MCF 10A (cell line): ENCODE measurements at regions not wholly inside any gene's neighbourhood (a gene's known extent, or its start where the extent isn't known, plus 50 kb on each side); places are given as distances from the start of the nearest gene placed in this dataset.
A peak's percentile ranks its signal among the peaks of the same experiment; 100 is the strongest.

ENCODE experiments used
- BruUV-seq: library from RNA; stranded (reverse); fragments of 400-500 nt; replicated peaks from 2 replicates; lab custom pipeline; 2021; lab: Mats Ljungman, UMichigan
- CTCF ChIA-PET: fragments of 300-600 bp; sonication (Branson Sonifier 250); formaldehyde crosslinking; extraction: SDS; loops from one replicate; lab custom pipeline; 2021; ENCODE audit warnings: antibody characterized with exemption, inconsistent platforms; lab: Yijun Ruan, JAX
- POLR2A ChIA-PET: fragments of 300-600, 350-650 bp; sonication (Branson Sonifier 250); formaldehyde crosslinking; extraction: SDS; loops from one replicate; lab custom pipeline; 2020; ENCODE audit warnings: antibody characterized with exemption, inconsistent platforms; lab: Yijun Ruan, JAX
- DNase-seq: peaks from one replicate; pipeline ENCODE4 v3.0.0-alpha.2; 2018; ENCODE audit not compliant: unreplicated experiment
- H3K27ac Mint-ChIP-seq: one replicate; pipeline ENCODE4 v1.8.0; 2022; ENCODE audit warnings: mild to moderate bottlenecking, low read depth, mixed read lengths; ENCODE audit not compliant: unreplicated experiment
- H3K27me3 Mint-ChIP-seq: one replicate; pipeline ENCODE4 v1.8.0; 2022; ENCODE audit warnings: mixed read lengths; ENCODE audit not compliant: insufficient read depth, unreplicated experiment
- H3K36me3 Mint-ChIP-seq: one replicate; pipeline ENCODE4 v1.8.0; 2022; ENCODE audit warnings: mild to moderate bottlenecking, moderate library complexity, mixed read lengths; ENCODE audit not compliant: insufficient read depth, unreplicated experiment
- H3K4me1 Mint-ChIP-seq: one replicate; pipeline ENCODE4 v1.8.0; 2022; ENCODE audit warnings: mixed read lengths; ENCODE audit not compliant: insufficient read depth, unreplicated experiment
- H3K4me3 Mint-ChIP-seq: one replicate; pipeline ENCODE4 v1.8.0; 2022; ENCODE audit warnings: mild to moderate bottlenecking, moderate library complexity, mixed read lengths; ENCODE audit not compliant: unreplicated experiment
- H3K9me3 Mint-ChIP-seq: one replicate; pipeline ENCODE4 v1.8.0; 2022; ENCODE audit warnings: mixed read lengths; ENCODE audit not compliant: unreplicated experiment
- intact Hi-C: fragments of 100-400 bp; cut with micrococcal nuclease; formaldehyde crosslinking; loops from 2 replicates; pipeline ENCODE4 v1.14.1; 2022
- TF ChIP-seq, protein P1 (sequence below): fragments of 200-600 bp; IDR thresholded peaks from one replicate; pipeline ENCODE4 v1.8.0; 2022; ENCODE audit warnings: antibody characterized with exemption, mild to moderate bottlenecking; ENCODE audit not compliant: unreplicated experiment

- Mint-ChIP-seq H3K27me3 (peaks cover 32% of the 10 kb centered on the region), H3K4me1 (no peaks in the 10 kb centered on the region), H3K9me3 (peaks cover 9% of the 10 kb centered on the region), H3K36me3 (no peaks in the 10 kb centered on the region), H3K4me3 (no peak overlapping the region), H3K27ac (no peak overlapping the region)
- no TSS peak for BruUV-seq
- no peak for DNase-seq
- TF ChIP-seq, protein P1, sequence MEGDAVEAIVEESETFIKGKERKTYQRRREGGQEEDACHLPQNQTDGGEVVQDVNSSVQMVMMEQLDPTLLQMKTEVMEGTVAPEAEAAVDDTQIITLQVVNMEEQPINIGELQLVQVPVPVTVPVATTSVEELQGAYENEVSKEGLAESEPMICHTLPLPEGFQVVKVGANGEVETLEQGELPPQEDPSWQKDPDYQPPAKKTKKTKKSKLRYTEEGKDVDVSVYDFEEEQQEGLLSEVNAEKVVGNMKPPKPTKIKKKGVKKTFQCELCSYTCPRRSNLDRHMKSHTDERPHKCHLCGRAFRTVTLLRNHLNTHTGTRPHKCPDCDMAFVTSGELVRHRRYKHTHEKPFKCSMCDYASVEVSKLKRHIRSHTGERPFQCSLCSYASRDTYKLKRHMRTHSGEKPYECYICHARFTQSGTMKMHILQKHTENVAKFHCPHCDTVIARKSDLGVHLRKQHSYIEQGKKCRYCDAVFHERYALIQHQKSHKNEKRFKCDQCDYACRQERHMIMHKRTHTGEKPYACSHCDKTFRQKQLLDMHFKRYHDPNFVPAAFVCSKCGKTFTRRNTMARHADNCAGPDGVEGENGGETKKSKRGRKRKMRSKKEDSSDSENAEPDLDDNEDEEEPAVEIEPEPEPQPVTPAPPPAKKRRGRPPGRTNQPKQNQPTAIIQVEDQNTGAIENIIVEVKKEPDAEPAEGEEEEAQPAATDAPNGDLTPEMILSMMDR = no peak
- ChIA-PET POLR2A (no interaction called here), CTCF (interaction anchor here (1.0 kb wide), 1 partner anchor 10 kb away, joined by 3 read pairs; no protein-coding TSS in a partner anchor)
- intact Hi-C loops = no loop called here
These were observed 166.2 kb downstream of the URB2 start for GRCh38 chr1:229792012-229792975.

DNA sequence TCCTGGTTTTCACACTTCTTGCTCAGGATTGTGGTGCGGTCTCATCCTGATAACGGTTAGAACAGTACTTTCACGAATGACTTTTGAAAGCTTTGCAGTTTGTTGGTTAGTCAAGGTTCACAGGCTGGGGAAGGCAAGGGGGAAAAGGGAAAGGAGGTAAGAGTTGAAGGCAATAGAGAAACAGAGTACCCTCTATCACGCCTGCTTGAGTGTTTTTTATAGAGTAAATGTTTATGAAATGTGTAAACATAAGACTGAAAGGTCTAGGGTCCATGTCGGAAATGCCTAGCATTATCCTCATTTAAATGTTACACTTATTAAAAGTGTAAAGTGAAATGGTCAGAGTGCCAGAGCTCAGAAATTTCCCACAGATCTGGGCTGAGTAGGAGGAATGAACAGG is 167.4 kb downstream of the URB2 start:
- intact Hi-C loops = no loop called here
- peaks cover 9% of the 10 kb centered on the region for H3K9me3 Mint-ChIP-seq
- no TSS peak for BruUV-seq
- H3K27me3 Mint-ChIP-seq = peaks cover 32% of the 10 kb centered on the region
- no peak for DNase-seq
- ChIA-PET CTCF (interaction anchor here (0.6 to 0.7 kb wide), 2 partner anchors 56 to 435 kb away, joined by 3 read pairs; no protein-coding TSS in a partner anchor), POLR2A (interaction anchor here (0.7 to 2.1 kb wide), 2 partner anchors 10 to 19 kb away, joined by 3 to 5 read pairs; no protein-coding TSS in a partner anchor)
- no peaks in the 10 kb centered on the region for H3K36me3 Mint-ChIP-seq
- H3K27ac Mint-ChIP-seq = no peak overlapping the region
- H3K4me1 Mint-ChIP-seq = no peaks in the 10 kb centered on the region
- no peak overlapping the region for H3K4me3 Mint-ChIP-seq
- TF ChIP-seq, protein P1 = no peak

DNA sequence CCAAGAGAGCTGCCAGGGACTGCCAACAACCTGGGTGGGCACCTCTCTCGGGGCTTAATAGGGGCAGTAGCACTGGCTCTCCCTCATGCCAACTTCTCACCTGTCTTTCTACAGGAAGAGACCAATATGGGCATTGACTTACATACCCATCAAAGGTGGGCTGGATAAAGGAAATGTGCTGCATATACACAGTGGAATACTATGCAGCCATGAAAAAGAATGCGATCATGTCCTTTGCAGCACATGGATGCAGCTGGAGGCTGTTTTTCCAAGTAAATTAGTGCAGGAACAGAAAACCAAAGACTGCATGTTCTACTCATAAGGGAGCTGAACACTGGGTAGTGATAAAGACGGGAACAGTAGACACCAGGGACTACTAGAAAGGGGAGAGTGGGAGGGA is 172.5 kb downstream of the URB2 start:
- Mint-ChIP-seq H3K27me3 (peaks cover 29% of the 10 kb centered on the region), H3K36me3 (no peaks in the 10 kb centered on the region), H3K4me3 (no peak overlapping the region), H3K27ac (no peak overlapping the region), H3K9me3 (peaks cover 7% of the 10 kb centered on the region), H3K4me1 (no peaks in the 10 kb centered on the region)
- intact Hi-C loops = no loop called here
- CTCF ChIA-PET = interaction anchor here (0.5 kb wide), 1 partner anchor 60 kb away, joined by 3 read pairs; no protein-coding TSS in a partner anchor
- no TSS peak for BruUV-seq
- TF ChIP-seq, protein P1 = no peak
- POLR2A ChIA-PET = no interaction called here
- no peak for DNase-seq

GRCh38 chr1:229803626-229804217 is 177.7 kb downstream of the URB2 start:
- ChIA-PET POLR2A (interaction anchor here (0.6 to 2.0 kb wide), 7 partner anchors 9 to 650 kb away, joined by 3 to 8 read pairs (median 3); no protein-coding TSS in a partner anchor), CTCF (interaction anchor here (0.6 to 0.9 kb wide), 6 partner anchors 45 to 227 kb away, joined by 3 to 4 read pairs (median 3); no protein-coding TSS in a partner anchor)
- H3K4me3 Mint-ChIP-seq = no peak overlapping the region
- H3K4me1 Mint-ChIP-seq = no peaks in the 10 kb centered on the region
- TF ChIP-seq, protein P1 = no peak
- no peaks in the 10 kb centered on the region for H3K36me3 Mint-ChIP-seq
- H3K27ac Mint-ChIP-seq = no peak overlapping the region
- H3K9me3 Mint-ChIP-seq = peaks cover 10% of the 10 kb centered on the region
- BruUV-seq = no TSS peak
- DNase-seq = peak; percentile 54
- intact Hi-C loops = no loop called here
- H3K27me3 Mint-ChIP-seq = no peaks in the 10 kb centered on the region
